Transverse colon (tissue), 4 donors: ENCODE measurements at regions not wholly inside any gene's neighbourhood (a gene's known extent, or its start where the extent isn't known, plus 50 kb on each side); places are given as distances from the start of the nearest gene placed in this dataset.
"Not testable (repeated sequence)": the region's sequence is repeated elsewhere in the genome, so short reads cannot be mapped to it uniquely, and the experiment has no call there.

Source experiments
- EP300 ChIP-seq: sonication (generic); formaldehyde crosslinking; IDR thresholded peaks from one replicate; pipeline ENCODE4 v1.6.1; 2017; ENCODE audit warnings: antibody characterized with exemption, low read depth
- POLR2A ChIP-seq: fragments of 450-650 bp; IDR thresholded peaks from one replicate; pipeline ENCODE4 v1.6.1; 2016; ENCODE audit warnings: antibody characterized with exemption, mild to moderate bottlenecking, moderate library complexity
- POLR2AphosphoS5 ChIP-seq, 3 donors: sonication (generic); formaldehyde crosslinking; IDR thresholded peaks; one replicate each; pipeline ENCODE4 v1.6.1; 2016; ENCODE audit warnings: antibody characterized with exemption in 3 of 3
- TF ChIP-seq, protein P1 (sequence below), 5 experiments: fragments of 200-600 bp in 3 of 5; fragments of 450-650 bp in 2 of 5; sonication (generic) in 3 of 5; IDR thresholded peaks; 1 replicate in 2 of 5; 2 replicates in 3 of 5; pipeline ENCODE4 v1.5.1; 2016 to 2017; ENCODE audit warnings: antibody characterized with exemption in 5 of 5, inconsistent platforms in 3 of 5, mild to moderate bottlenecking in 2 of 5, moderate library complexity in 1 of 5

DNA sequence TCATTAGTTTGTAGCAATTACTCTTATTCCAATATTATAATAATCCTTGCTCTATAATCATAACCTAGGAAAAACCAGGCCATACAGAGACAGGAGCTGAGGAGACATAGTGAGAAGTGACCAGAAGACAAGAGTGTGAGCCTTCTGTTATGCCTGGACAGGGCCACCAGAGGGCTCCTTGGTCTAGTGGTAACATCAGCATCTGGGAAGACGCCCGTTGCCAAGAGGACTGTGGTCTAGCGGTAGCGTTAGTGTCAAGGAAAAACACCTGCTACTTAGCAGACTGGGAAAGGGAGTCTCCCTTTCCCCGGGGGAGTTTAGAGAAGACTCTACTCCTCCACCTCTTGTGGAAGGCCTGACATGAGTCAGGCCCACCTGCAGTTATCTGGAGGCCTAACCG is 97.0 kb downstream of the F11 start:
- TF ChIP-seq POLR2AphosphoS5 (IDR thresholded peaks at IDR 0.05); POLR2A; EP300: not testable (repeated sequence)
- TF ChIP-seq, protein P1, sequence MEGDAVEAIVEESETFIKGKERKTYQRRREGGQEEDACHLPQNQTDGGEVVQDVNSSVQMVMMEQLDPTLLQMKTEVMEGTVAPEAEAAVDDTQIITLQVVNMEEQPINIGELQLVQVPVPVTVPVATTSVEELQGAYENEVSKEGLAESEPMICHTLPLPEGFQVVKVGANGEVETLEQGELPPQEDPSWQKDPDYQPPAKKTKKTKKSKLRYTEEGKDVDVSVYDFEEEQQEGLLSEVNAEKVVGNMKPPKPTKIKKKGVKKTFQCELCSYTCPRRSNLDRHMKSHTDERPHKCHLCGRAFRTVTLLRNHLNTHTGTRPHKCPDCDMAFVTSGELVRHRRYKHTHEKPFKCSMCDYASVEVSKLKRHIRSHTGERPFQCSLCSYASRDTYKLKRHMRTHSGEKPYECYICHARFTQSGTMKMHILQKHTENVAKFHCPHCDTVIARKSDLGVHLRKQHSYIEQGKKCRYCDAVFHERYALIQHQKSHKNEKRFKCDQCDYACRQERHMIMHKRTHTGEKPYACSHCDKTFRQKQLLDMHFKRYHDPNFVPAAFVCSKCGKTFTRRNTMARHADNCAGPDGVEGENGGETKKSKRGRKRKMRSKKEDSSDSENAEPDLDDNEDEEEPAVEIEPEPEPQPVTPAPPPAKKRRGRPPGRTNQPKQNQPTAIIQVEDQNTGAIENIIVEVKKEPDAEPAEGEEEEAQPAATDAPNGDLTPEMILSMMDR (IDR thresholded peaks at IDR 0.05), result not testable (repeated sequence)
